Naive B cell (primary cell): ENCODE measurements at regions not wholly inside any gene's neighbourhood (a gene's known extent, or its start where the extent isn't known, plus 50 kb on each side); places are given as distances from the start of the nearest gene placed in this dataset.
"Not testable (repeated sequence)": the region's sequence is repeated elsewhere in the genome, so short reads cannot be mapped to it uniquely, and the experiment has no call there.

Experiments used
- ATAC-seq, 2 donors: fragments of 150-1000 bp; cut with Tn5 transposase; 2 replicates each; pipeline ENCODE4 v1.10.0; 2021; ENCODE audit warnings: low read depth in 2 of 2, mild to moderate bottlenecking in 2 of 2, moderate library complexity in 2 of 2
- DNase-seq: peaks from one replicate; pipeline ENCODE4 v3.0.0; 2022
- H3K27ac Mint-ChIP-seq, 6 donors: one replicate each; pipeline ENCODE4 v1.8.0; 2020 to 2022; ENCODE audit warnings: mild to moderate bottlenecking in 6 of 6, mixed read lengths in 6 of 6, moderate library complexity in 5 of 6, inconsistent platforms in 2 of 6
- H3K27me3 Mint-ChIP-seq, 3 donors: one replicate each; pipeline ENCODE4 v1.8.0; 2021 to 2022; ENCODE audit warnings: mixed read lengths in 3 of 3, mild to moderate bottlenecking in 1 of 3
- H3K36me3 Mint-ChIP-seq, 2 donors: one replicate each; pipeline ENCODE4 v1.8.0; 2020 to 2022; ENCODE audit warnings: mixed read lengths in 2 of 2, inconsistent platforms in 1 of 2, mild to moderate bottlenecking in 1 of 2
- H3K4me1 Mint-ChIP-seq, 3 donors: one replicate each; pipeline ENCODE4 v1.8.0; 2020 to 2022; ENCODE audit warnings: mixed read lengths in 3 of 3, inconsistent platforms in 1 of 3, mild to moderate bottlenecking in 1 of 3, moderate library complexity in 1 of 3
- H3K4me3 Mint-ChIP-seq, 8 donors: one replicate each; pipeline ENCODE4 v1.8.0; 2020 to 2022; ENCODE audit warnings: mild to moderate bottlenecking in 8 of 8, mixed read lengths in 8 of 8, moderate library complexity in 8 of 8, inconsistent platforms in 2 of 8
- H3K9me3 Mint-ChIP-seq, 7 donors: one replicate each; pipeline ENCODE4 v1.8.0; 2020 to 2022; ENCODE audit warnings: mixed read lengths in 7 of 7, mild to moderate bottlenecking in 5 of 7, inconsistent platforms in 2 of 7, moderate library complexity in 1 of 7

- Mint-ChIP-seq H3K27me3 (peaks cover 4 to 27% (median 8%) of the 10 kb centered on the region in 3 donors), H3K27ac (no peak overlapping the region), H3K4me1 (no peaks in the 10 kb centered on the region), H3K9me3 (peaks cover 2 to 19% (median 10%) of the 10 kb centered on the region in 7 donors), H3K36me3 (peaks cover 8% of the 10 kb centered on the region in 2 donors), H3K4me3 (no peak overlapping the region)
- ATAC-seq (no peak), DNase-seq (no peak)
These were observed 80.4 kb downstream of the GCNT4 start for GRCh38 chr5:74971947-74972460.

- not testable (repeated sequence) for H3K27ac Mint-ChIP-seq, H3K36me3 Mint-ChIP-seq, H3K4me1 Mint-ChIP-seq, ATAC-seq, H3K4me3 Mint-ChIP-seq, DNase-seq
- Mint-ChIP-seq H3K27me3 (peaks cover 4 to 25% (median 8%) of the 10 kb centered on the region in 3 donors), H3K9me3 (peaks cover 2 to 18% (median 10%) of the 10 kb centered on the region in 7 donors)
These were observed 81.5 kb downstream of the GCNT4 start for GRCh38 chr5:74970891-74971290.

- ATAC-seq (no peak), DNase-seq (no peak)
- Mint-ChIP-seq H3K9me3 (peaks cover 0 to 10% (median 5%) of the 10 kb centered on the region in 7 donors), H3K27ac (no peak overlapping the region), H3K27me3 (peaks cover 5 to 26% (median 12%) of the 10 kb centered on the region in 3 donors), H3K36me3 (no peaks in the 10 kb centered on the region), H3K4me3 (no peak overlapping the region), H3K4me1 (no peaks in the 10 kb centered on the region)
These were observed 82.6 kb downstream of the GCNT4 start for GRCh38 chr5:74969726-74970125.

GRCh38 chr5:74966141-74967026 lies 86.0 kb downstream of the GCNT4 start:
- DNase-seq (no peak), ATAC-seq (no peak)
- Mint-ChIP-seq H3K36me3 (no peaks in the 10 kb centered on the region), H3K4me1 (no peaks in the 10 kb centered on the region), H3K27ac (no peak overlapping the region), H3K9me3 (peaks cover 0 to 3% (median 0%) of the 10 kb centered on the region in 7 donors), H3K4me3 (no peak overlapping the region), H3K27me3 (peaks cover 12 to 30% (median 17%) of the 10 kb centered on the region in 3 donors)

- Mint-ChIP-seq H3K27ac (no peak overlapping the region), H3K4me3 (no peak overlapping the region), H3K36me3 (no peaks in the 10 kb centered on the region), H3K9me3 (no peaks in the 10 kb centered on the region), H3K4me1 (no peaks in the 10 kb centered on the region), H3K27me3 (peaks cover 12 to 29% (median 17%) of the 10 kb centered on the region in 3 donors)
- no peak for ATAC-seq
- no peak for DNase-seq
These were observed 89.0 kb downstream of the GCNT4 start for GRCh38 chr5:74963407-74963806.

- H3K9me3 Mint-ChIP-seq = peaks cover 0 to 8% (median 1%) of the 10 kb centered on the region in 7 donors
- DNase-seq (no peak), ATAC-seq (no peak)
- peaks cover 0 to 6% of the 10 kb centered on the region in 2 donors for H3K36me3 Mint-ChIP-seq
- no peaks in the 10 kb centered on the region for H3K4me1 Mint-ChIP-seq
- H3K27me3 Mint-ChIP-seq = peaks cover 5 to 25% (median 15%) of the 10 kb centered on the region in 3 donors
- H3K4me3 Mint-ChIP-seq = no peak overlapping the region
- no peak overlapping the region for H3K27ac Mint-ChIP-seq
These were observed 91.7 kb upstream of the FAM169A start for GRCh38 chr5:74957906-74958305.

- H3K27ac Mint-ChIP-seq = peak overlapping the region in 1 of 6 donors; percentile 79
- DNase-seq = no peak
- H3K4me1 Mint-ChIP-seq = no peaks in the 10 kb centered on the region
- peaks cover 0 to 8% (median 2%) of the 10 kb centered on the region in 7 donors for H3K9me3 Mint-ChIP-seq
- H3K36me3 Mint-ChIP-seq = peaks cover 0 to 6% of the 10 kb centered on the region in 2 donors
- H3K27me3 Mint-ChIP-seq = peaks cover 5 to 25% (median 15%) of the 10 kb centered on the region in 3 donors
- ATAC-seq = no peak
- no peak overlapping the region for H3K4me3 Mint-ChIP-seq
These were observed 91.0 kb upstream of the FAM169A start for GRCh38 chr5:74957029-74957784.

- no peaks in the 10 kb centered on the region for H3K4me1 Mint-ChIP-seq
- DNase-seq (no peak), ATAC-seq (no peak)
- H3K9me3 Mint-ChIP-seq = peaks cover 0 to 8% (median 2%) of the 10 kb centered on the region in 7 donors
- H3K27me3 Mint-ChIP-seq = peaks cover 0 to 19% (median 11%) of the 10 kb centered on the region in 3 donors
- H3K27ac Mint-ChIP-seq = peak overlapping the region in 1 of 6 donors; percentile 15
- H3K4me3 Mint-ChIP-seq = no peak overlapping the region
- H3K36me3 Mint-ChIP-seq = peaks cover 0 to 6% of the 10 kb centered on the region in 2 donors
These were observed 90.1 kb upstream of the FAM169A start for GRCh38 chr5:74956278-74956677.

- ATAC-seq = no peak
- no peaks in the 10 kb centered on the region for H3K4me1 Mint-ChIP-seq
- H3K4me3 Mint-ChIP-seq = no peak overlapping the region
- no peak overlapping the region for H3K27ac Mint-ChIP-seq
- no peak for DNase-seq
- peaks cover 0 to 6% of the 10 kb centered on the region in 2 donors for H3K36me3 Mint-ChIP-seq
- H3K9me3 Mint-ChIP-seq = peaks cover 0 to 8% (median 2%) of the 10 kb centered on the region in 7 donors
- peaks cover 7 to 31% (median 15%) of the 10 kb centered on the region in 3 donors for H3K27me3 Mint-ChIP-seq
These were observed 88.7 kb upstream of the FAM169A start for GRCh38 chr5:74954919-74955318.

- DNase-seq = no peak
- ATAC-seq = no peak
- peaks cover 7 to 31% (median 15%) of the 10 kb centered on the region in 3 donors for H3K27me3 Mint-ChIP-seq
- H3K9me3 Mint-ChIP-seq = peaks cover 0 to 8% (median 2%) of the 10 kb centered on the region in 7 donors
- H3K4me1 Mint-ChIP-seq = no peaks in the 10 kb centered on the region
- peaks cover 0 to 6% of the 10 kb centered on the region in 2 donors for H3K36me3 Mint-ChIP-seq
- no peak overlapping the region for H3K27ac Mint-ChIP-seq
- peak overlapping the region in 1 of 8 donors; percentile 6 for H3K4me3 Mint-ChIP-seq
These were observed 87.9 kb upstream of the FAM169A start for GRCh38 chr5:74953937-74954720.

GRCh38 chr5:74953554-74953936 lies 87.4 kb upstream of the FAM169A start:
- Mint-ChIP-seq H3K27ac (no peak overlapping the region), H3K4me1 (no peaks in the 10 kb centered on the region), H3K27me3 (peaks cover 7 to 27% (median 11%) of the 10 kb centered on the region in 3 donors), H3K36me3 (peaks cover 0 to 6% of the 10 kb centered on the region in 2 donors), H3K4me3 (peak overlapping the region in 1 of 8 donors; percentile 6), H3K9me3 (peaks cover 0 to 8% (median 2%) of the 10 kb centered on the region in 7 donors)
- DNase-seq (no peak), ATAC-seq (no peak)

GRCh38 chr5:74952406-74952805 lies 86.2 kb upstream of the FAM169A start:
- peaks cover 0 to 6% of the 10 kb centered on the region in 2 donors for H3K36me3 Mint-ChIP-seq
- H3K27me3 Mint-ChIP-seq = peaks cover 7 to 20% (median 19%) of the 10 kb centered on the region in 3 donors
- ATAC-seq = no peak
- no peak for DNase-seq
- H3K4me3 Mint-ChIP-seq = no peak overlapping the region
- H3K4me1 Mint-ChIP-seq = no peaks in the 10 kb centered on the region
- no peak overlapping the region for H3K27ac Mint-ChIP-seq
- peaks cover 0 to 8% (median 2%) of the 10 kb centered on the region in 7 donors for H3K9me3 Mint-ChIP-seq

- H3K27ac Mint-ChIP-seq = no peak overlapping the region
- H3K9me3 Mint-ChIP-seq = peaks cover 0 to 8% (median 2%) of the 10 kb centered on the region in 7 donors
- ATAC-seq (no peak), DNase-seq (no peak)
- peaks cover 0 to 6% of the 10 kb centered on the region in 2 donors for H3K36me3 Mint-ChIP-seq
- H3K4me3 Mint-ChIP-seq = no peak overlapping the region
- peaks cover 7 to 22% (median 19%) of the 10 kb centered on the region in 3 donors for H3K27me3 Mint-ChIP-seq
- no peaks in the 10 kb centered on the region for H3K4me1 Mint-ChIP-seq
These were observed 85.7 kb upstream of the FAM169A start for GRCh38 chr5:74951865-74952264.
